Esophagus (tissue), 2 donors: ENCODE measurements at regions not wholly inside any gene's neighbourhood (a gene's known extent, or its start where the extent isn't known, plus 50 kb on each side); places are given as distances from the start of the nearest gene placed in this dataset.

ENCODE experiments used
- H3K27ac ChIP-seq, 2 donors: one replicate each; pipeline ENCODE4 v1.5.1; 2013; ENCODE audit warnings: low read depth in 2 of 2, mild to moderate bottlenecking in 2 of 2, inconsistent platforms in 1 of 2, low read length in 1 of 2, moderate library complexity in 1 of 2
- H3K27me3 ChIP-seq, 2 donors: one replicate each; pipeline ENCODE4 v1.6.1; 2013; ENCODE audit warnings: low read length in 2 of 2, control low read depth in 1 of 2, mild to moderate bottlenecking in 1 of 2; ENCODE audit not compliant: insufficient read depth in 2 of 2, control insufficient read depth in 1 of 2
- H3K36me3 ChIP-seq, 2 donors: one replicate each; pipeline ENCODE4 v1.6.1; 2013; ENCODE audit warnings: low read length in 1 of 2; ENCODE audit not compliant: control insufficient read depth in 2 of 2, insufficient read depth in 2 of 2
- H3K4me1 ChIP-seq, 2 donors: one replicate each; pipeline ENCODE4 v1.6.1; 2013; ENCODE audit warnings: low read length in 1 of 2; ENCODE audit not compliant: control insufficient read depth in 2 of 2, insufficient read depth in 2 of 2
- H3K4me3 ChIP-seq, 2 donors: one replicate each; pipeline ENCODE4 v1.5.1; 2013; ENCODE audit warnings: low read length in 2 of 2, mild to moderate bottlenecking in 2 of 2, low read depth in 1 of 2, moderate library complexity in 1 of 2
- H3K9me3 ChIP-seq, 2 donors: one replicate each; pipeline ENCODE4 v1.6.1; 2013; ENCODE audit warnings: mild to moderate bottlenecking in 2 of 2, low read depth in 1 of 2, low read length in 1 of 2, moderate library complexity in 1 of 2; ENCODE audit not compliant: control insufficient read depth in 2 of 2, insufficient read depth in 1 of 2
- WGBS, 2 donors: extraction: QIAGEN DNeasy Blood & Tissue Kit; methylation state at CpG; one replicate each; pipeline ENCODE4 v1.1.7; 2013; 5-methylcytosine and 5-hydroxymethylcytosine counted together
- donor health status: healthy with polysubstance abuse.
- donor health status: Bipolar disorder and iron deficiency.

- H3K36me3 ChIP-seq = no peaks in the 10 kb centered on the region
- H3K27ac ChIP-seq = no peak overlapping the region
- WGBS, 2 donors = 61 to 74% methylated on average over 2 of the region's 2 CpGs
- H3K9me3 ChIP-seq = no peaks in the 10 kb centered on the region
- no peak overlapping the region for H3K4me3 ChIP-seq
- peaks cover 0 to 2% of the 10 kb centered on the region in 2 donors for H3K27me3 ChIP-seq
- H3K4me1 ChIP-seq = no peaks in the 10 kb centered on the region
Measured at GRCh38 chr20:52294106-52294628, 102.6 kb upstream of the ZFP64 start.

- Histone ChIP-seq H3K27ac (no peak overlapping the region), H3K4me3 (no peak overlapping the region), H3K27me3 (no peaks in the 10 kb centered on the region), H3K4me1 (no peaks in the 10 kb centered on the region), H3K36me3 (no peaks in the 10 kb centered on the region), H3K9me3 (no peaks in the 10 kb centered on the region)
- WGBS, 2 donors = 80 to 86% methylated on average over 12 of the region's 12 CpGs
Measured at GRCh38 chr20:52291109-52291508, 99.5 kb upstream of the ZFP64 start.

GRCh38 chr20:52290569-52290968 is 99.0 kb upstream of the ZFP64 start:
- H3K27ac ChIP-seq = no peak overlapping the region
- H3K4me3 ChIP-seq = no peak overlapping the region
- no peaks in the 10 kb centered on the region for H3K27me3 ChIP-seq
- H3K9me3 ChIP-seq = no peaks in the 10 kb centered on the region
- no peaks in the 10 kb centered on the region for H3K36me3 ChIP-seq
- 72 to 77% methylated on average over 4 of the region's 4 CpGs for WGBS, 2 donors
- H3K4me1 ChIP-seq = no peaks in the 10 kb centered on the region

- H3K36me3 ChIP-seq = no peaks in the 10 kb centered on the region
- H3K27me3 ChIP-seq = no peaks in the 10 kb centered on the region
- no peaks in the 10 kb centered on the region for H3K9me3 ChIP-seq
- no peak overlapping the region for H3K27ac ChIP-seq
- H3K4me1 ChIP-seq = no peaks in the 10 kb centered on the region
- 74 to 80% methylated on average over 3 of the region's 3 CpGs for WGBS, 2 donors
- no peak overlapping the region for H3K4me3 ChIP-seq
Measured at GRCh38 chr20:52289956-52290565, 98.5 kb upstream of the ZFP64 start.

GRCh38 chr20:52280407-52280806 is 88.8 kb upstream of the ZFP64 start:
- no peaks in the 10 kb centered on the region for H3K36me3 ChIP-seq
- peaks cover 0 to 5% of the 10 kb centered on the region in 2 donors for H3K27me3 ChIP-seq
- H3K9me3 ChIP-seq = no peaks in the 10 kb centered on the region
- no peak overlapping the region for H3K4me3 ChIP-seq
- no peaks in the 10 kb centered on the region for H3K4me1 ChIP-seq
- WGBS, 2 donors = 78 to 91% methylated on average over 2 of the region's 2 CpGs
- H3K27ac ChIP-seq = no peak overlapping the region

- Histone ChIP-seq H3K27me3 (peaks cover 0 to 5% of the 10 kb centered on the region in 2 donors), H3K27ac (no peak overlapping the region), H3K4me1 (peaks cover 0 to under 1% of the 10 kb centered on the region in 2 donors), H3K9me3 (no peaks in the 10 kb centered on the region), H3K4me3 (no peak overlapping the region), H3K36me3 (no peaks in the 10 kb centered on the region)
- 65 to 70% methylated on average over 2 of the region's 2 CpGs for WGBS, 2 donors
Measured at GRCh38 chr20:52279706-52280105, 88.1 kb upstream of the ZFP64 start.

GRCh38 chr20:52275181-52275691 is 83.7 kb upstream of the ZFP64 start:
- H3K4me3 ChIP-seq = no peak overlapping the region
- WGBS, 2 donors = 56 to 58% methylated on average over 3 of the region's 3 CpGs
- no peaks in the 10 kb centered on the region for H3K27me3 ChIP-seq
- H3K36me3 ChIP-seq = no peaks in the 10 kb centered on the region
- H3K27ac ChIP-seq = no peak overlapping the region
- no peaks in the 10 kb centered on the region for H3K9me3 ChIP-seq
- peaks cover 0 to 3% of the 10 kb centered on the region in 2 donors for H3K4me1 ChIP-seq

- Histone ChIP-seq H3K9me3 (no peaks in the 10 kb centered on the region), H3K4me1 (peaks cover 0 to 3% of the 10 kb centered on the region in 2 donors), H3K27ac (no peak overlapping the region), H3K4me3 (no peak overlapping the region), H3K36me3 (no peaks in the 10 kb centered on the region), H3K27me3 (no peaks in the 10 kb centered on the region)
- WGBS, 2 donors = 68 to 69% methylated on average over 4 of the region's 4 CpGs
Measured at GRCh38 chr20:52270696-52271095, 79.1 kb upstream of the ZFP64 start.

- Histone ChIP-seq H3K4me1 (peaks cover 0 to 3% of the 10 kb centered on the region in 2 donors), H3K4me3 (no peak overlapping the region), H3K27ac (no peak overlapping the region), H3K36me3 (no peaks in the 10 kb centered on the region), H3K27me3 (peaks cover 0 to 3% of the 10 kb centered on the region in 2 donors), H3K9me3 (no peaks in the 10 kb centered on the region)
- 79 to 81% methylated on average over 4 of the region's 4 CpGs for WGBS, 2 donors
Measured at GRCh38 chr20:52270001-52270606, 78.5 kb upstream of the ZFP64 start.

GRCh38 chr20:52269321-52269720 is 77.7 kb upstream of the ZFP64 start:
- no peaks in the 10 kb centered on the region for H3K4me1 ChIP-seq
- WGBS, 2 donors = 65 to 69% methylated on average over 7 of the region's 7 CpGs
- H3K4me3 ChIP-seq = no peak overlapping the region

More at GRCh38 chr20:52269321-52269720, 77.7 kb upstream of the ZFP64 start:
- no peaks in the 10 kb centered on the region for H3K36me3 ChIP-seq
- H3K9me3 ChIP-seq = no peaks in the 10 kb centered on the region
- peaks cover 0 to 3% of the 10 kb centered on the region in 2 donors for H3K27me3 ChIP-seq
- H3K27ac ChIP-seq = no peak overlapping the region
